Stimulated activated CD4-positive, alpha-beta T cell treated with anti-CD3 and anti-CD28 coated beads, Interleukin-4, amount 100 ng/mL, for 1 hour (primary cell): ENCODE measurements at regions not wholly inside any gene's neighbourhood (a gene's known extent, or its start where the extent isn't known, plus 50 kb on each side); places are given as distances from the start of the nearest gene placed in this dataset.
"Not testable (repeated sequence)": the region's sequence is repeated elsewhere in the genome, so short reads cannot be mapped to it uniquely, and the experiment has no call there.

Experiments used
- DNase-seq: peaks from one replicate; pipeline ENCODE4 v3.0.0-alpha.2; 2020

DNA sequence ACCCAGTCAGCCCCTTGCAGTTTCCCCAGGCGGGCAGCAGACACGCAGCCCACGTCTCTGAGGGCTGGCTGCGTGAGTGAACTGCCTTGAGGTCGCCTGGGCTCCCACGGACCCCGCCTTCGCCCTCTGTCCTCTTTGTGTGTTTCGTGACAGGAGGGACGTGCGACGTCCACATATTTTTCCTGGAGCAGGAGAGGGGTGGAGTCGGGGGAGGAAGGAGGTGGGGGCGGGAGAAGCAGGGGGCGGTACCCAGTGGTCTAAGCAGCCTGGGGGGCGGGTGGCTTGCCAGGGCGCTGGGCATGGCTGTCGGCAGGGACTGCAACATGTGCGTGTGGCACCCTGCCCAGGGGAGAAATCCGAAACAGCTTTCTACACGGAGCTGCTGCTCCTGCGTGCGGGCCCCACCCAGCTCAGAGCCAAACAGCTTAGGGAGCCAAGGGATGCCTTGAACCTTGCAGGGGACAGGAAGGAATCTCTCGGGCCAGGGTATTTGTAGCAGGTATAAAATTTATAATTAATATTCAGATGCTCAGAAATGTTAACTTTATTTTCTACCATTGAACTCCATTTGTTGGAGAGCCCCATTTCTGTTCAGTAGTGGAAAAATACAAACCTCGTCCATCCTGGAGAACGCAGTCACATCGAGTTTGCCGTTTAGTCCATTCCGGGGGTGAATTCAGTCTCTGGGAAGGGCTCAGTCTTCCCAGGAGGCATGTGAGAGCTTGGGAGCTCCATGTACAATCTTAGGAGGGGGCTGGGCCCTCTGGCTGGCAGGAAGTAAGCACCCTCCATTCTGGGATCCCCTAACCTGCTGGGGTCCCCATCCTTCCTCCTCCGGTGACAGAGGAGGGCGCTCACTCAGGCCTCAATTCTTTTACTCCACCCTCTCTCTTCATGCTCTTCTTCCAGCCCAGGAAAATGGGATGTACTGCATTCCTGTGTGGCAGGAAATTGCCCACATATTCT lies 79.1 kb upstream of the MEF2A start:
- peak; percentile 18 for DNase-seq

GRCh38 chr15:99487337-99487730 lies 78.5 kb upstream of the MEF2A start:
- DNase-seq: no peak

DNA sequence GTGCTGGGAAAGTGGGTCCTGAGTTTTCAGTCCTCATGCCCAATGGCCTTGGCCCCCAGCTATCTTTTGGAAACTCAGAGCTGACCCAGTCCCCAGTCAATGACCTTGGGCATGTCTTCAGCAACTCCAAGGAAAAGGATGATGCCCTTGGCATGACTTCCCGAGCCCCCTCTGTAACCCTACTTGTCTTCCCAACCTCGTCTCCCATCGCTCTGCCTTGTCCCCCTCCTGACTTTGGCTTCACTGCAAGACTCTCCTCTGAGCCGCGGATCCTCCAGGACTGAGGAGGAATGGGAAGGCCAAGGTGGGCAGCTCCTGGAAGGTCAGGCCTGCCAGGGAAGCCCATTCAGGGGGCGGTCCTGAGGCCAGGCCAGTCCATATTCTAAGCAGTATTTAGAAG lies 73.5 kb upstream of the MEF2A start:
- DNase-seq: no peak

DNA sequence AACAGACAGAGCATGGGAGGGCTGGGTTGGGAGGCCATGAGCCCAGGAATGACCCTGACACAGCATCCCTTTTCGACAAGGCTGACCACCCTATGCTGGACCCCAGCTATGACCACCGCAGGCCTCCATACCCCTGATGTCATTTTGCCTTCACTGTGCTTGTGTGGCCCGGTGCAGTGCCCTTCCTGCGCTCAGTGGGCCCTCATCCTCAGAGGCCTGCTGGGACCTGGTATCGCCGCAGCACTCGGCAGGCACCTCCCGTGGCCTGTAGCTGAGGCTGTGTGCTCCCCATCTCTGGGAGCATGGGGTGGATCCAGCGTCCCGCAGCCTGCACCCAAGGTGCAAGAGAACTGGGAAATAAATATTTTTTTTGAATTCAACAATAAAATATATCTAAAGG lies 73.1 kb upstream of the MEF2A start:
- no peak for DNase-seq

GRCh38 chr15:99493461-99493860 lies 72.3 kb upstream of the MEF2A start:
- DNase-seq: no peak

GRCh38 chr15:99494536-99495233 lies 71.1 kb upstream of the MEF2A start:
- DNase-seq: not testable (repeated sequence)

- no peak for DNase-seq
These were observed 70.1 kb upstream of the MEF2A start for GRCh38 chr15:99495430-99496301.

DNA sequence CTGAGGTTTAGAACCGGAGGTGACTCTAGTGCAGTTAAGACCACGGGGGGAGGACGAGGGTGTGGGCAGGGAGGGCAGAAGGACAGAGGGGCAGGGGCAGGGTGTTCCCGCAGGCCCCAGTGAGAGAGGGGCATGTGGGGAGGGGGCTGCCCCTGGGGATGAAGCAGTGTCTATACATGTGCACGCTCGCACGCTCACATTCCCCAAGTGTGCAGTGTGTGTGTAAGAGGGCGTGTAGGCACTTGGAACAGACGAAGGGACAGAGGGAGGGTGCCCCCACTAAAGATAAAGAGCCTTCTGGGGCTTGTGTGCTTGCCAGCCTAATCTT lies 69.5 kb upstream of the MEF2A start:
- DNase-seq: no peak

DNA sequence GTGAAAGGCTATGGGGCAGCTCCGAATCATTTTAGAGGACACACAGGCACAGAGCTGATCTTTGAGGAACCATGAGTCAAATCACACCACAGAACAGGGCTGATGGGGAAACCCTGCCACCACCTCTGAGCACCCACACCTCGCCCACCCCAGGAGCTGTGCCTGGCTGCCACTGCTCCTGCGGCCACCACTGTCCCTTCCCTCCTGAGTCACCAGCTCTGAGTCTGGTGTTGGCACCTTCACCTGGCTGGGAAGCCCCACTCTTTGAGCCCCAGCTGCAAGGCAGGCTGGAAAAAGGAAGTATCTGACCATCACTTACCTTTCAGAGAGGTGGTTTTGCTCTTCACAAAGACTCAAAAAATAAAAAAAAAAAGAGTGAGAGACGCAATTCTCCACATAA lies 63.6 kb upstream of the MEF2A start:
- peak; percentile 11 for DNase-seq

DNA sequence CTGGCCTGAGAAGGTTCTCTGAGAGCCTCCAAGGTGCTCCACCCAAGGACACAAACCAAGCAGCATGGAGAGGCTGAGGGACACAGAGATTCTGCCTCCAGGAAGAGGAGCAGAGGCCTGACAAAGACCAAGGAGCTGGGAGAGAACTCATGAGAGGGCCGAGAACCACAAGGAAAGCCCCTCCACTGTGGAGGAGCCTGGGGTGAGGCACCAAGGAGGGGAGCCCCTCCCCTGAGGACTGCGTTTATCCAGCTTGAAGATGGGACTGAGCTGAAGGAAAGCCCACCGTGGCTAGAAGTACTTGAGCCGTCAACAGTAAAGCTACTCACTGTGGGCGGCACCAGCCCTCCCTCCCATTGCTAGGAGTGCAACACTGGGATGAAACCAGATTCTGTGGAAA lies 63.1 kb upstream of the MEF2A start:
- DNase-seq: no peak

DNA sequence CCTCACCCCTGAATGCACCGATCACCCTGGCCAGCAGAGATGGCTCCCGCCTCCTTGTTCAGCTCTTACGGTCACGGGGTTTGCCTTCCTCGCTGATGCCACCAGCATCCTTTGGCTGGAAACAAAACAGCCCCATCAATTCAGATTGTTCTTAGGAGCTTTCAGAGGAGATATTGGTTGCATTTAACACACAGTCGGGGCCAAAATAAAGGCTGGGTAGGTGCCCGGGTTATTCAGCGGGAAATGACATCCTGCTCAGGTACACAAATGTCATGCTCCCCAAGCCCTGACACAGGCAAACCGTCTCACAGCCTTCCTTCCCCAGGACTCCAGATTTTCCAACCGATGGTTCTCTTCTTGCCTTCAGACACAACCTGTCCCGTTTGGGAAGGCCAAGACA lies 62.4 kb upstream of the MEF2A start:
- DNase-seq: no peak

DNA sequence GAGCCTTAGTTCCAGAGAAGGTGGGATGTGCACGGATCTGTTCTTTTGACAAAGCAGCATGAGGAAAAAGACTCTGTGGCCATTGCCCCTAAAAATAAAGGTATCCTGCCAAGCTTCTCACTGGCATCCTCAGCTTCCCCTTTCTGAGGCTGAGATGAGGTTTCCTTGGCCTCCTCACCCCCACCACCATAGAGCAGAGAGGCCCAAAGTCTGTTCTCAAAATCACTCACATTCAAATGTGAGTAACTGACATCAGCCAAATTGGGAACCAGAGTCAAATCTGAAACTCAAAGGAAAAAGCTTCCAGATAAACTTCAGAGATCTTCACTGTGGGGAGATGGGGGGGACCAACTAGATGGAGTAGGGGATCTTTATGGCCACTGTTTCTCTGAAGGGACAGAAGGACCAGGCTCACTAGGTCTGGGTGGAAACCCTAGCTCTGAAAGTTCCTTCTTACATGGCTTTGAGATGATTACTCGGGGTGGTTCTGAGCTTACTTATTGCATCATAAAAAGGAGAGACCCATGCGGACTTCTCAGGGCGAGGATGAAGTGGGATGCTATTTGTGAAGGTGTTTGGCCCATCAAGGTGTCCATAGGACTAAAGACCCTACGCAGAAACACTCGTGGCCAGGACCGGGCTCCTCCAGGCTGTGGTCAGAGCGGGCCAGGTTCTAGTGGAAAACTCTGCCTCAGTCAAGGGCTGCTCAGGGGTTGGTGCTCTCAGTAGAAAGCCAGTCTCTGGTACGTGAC lies 61.5 kb upstream of the MEF2A start:
- DNase-seq: no peak

- DNase-seq: no peak
These were observed 60.8 kb upstream of the MEF2A start for GRCh38 chr15:99504823-99505551.

GRCh38 chr15:99506399-99506798 lies 59.4 kb upstream of the MEF2A start:
- no peak for DNase-seq

GRCh38 chr15:99507016-99507503 lies 58.7 kb upstream of the MEF2A start:
- DNase-seq: no peak

- DNase-seq: no peak
These were observed 58.1 kb upstream of the MEF2A start for GRCh38 chr15:99507504-99508310.

DNA sequence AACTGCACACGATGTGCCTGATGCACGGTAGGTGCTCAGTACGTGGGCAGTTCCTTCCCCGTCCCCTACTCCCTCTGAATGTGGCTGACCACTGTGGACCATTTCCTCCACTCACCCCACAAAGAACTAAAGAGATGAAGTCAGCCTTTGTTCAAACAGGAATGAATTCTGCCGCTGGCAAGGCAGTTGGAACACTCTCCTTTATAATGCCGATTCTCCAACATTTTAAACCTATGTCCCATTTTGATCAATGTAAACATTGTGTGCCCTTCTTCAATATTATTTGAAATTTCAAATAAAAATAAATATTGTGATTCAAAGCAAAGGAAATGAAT lies 57.5 kb upstream of the MEF2A start:
- DNase-seq: no peak

DNA sequence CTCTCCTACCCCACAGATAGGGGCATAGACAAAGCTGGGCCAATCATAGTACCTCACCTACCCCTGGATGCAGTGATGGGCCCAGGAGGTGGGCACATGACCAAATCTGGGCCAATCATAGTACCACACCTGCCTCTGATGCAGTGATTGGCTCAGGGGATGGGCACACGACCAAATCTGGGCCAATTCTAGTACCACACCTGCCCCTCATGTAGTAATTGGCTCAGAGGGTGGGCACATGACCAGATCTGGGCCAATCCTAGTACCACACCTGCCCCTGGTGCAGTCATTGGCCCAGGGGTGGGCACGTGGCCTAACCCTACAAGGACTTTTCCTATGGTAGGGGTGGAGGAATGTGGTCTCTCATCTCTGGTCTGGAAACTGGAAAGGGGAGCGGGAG lies 56.9 kb upstream of the MEF2A start:
- DNase-seq: no peak

DNA sequence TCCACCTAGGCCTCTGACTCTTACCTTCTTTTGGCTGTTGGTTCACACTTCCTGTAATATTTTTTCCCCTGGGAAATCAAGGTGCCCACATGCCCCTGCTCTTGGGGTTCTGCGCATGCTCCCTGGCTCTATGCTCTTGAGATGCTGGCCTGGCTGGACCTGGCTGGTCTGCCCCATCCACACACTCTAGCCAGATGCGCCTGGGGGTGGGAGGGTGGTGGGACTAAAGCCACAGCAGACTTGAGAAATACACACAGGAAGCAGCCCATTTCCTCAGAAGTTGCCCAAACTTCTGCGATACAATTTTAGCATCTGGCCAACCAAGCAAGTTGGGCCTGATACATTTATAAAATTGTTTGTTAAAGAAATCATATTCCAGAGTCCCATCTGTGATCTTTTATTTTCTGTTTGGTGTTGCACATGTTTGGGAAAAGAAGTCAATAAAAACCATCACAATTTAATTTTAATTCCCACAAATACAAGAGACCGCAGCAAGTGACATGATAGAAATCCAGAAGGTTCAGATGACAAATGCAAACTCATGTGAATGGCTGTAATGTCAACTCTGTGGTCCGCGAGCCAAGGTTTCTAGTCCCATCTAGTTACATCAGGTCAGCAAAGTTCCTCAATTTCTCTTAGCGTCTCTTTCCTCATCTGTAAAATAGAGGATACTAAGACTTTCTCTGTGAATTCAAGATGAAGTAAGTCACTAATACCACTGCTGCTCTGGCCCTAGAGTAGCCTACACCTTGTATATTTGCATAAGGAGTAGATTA lies 55.9 kb upstream of the MEF2A start:
- no peak for DNase-seq

- DNase-seq: no peak
These were observed 54.3 kb upstream of the MEF2A start for GRCh38 chr15:99511531-99511865.
